ENCODE measurements at regions not wholly inside any gene's neighbourhood (a gene's known extent, or its start where the extent isn't known, plus 50 kb on each side); places are given as distances from the start of the nearest gene placed in this dataset.

GRCh38 chr7:45390180-45390579 lies 184.0 kb upstream of the ADCY1 start (continued):
- TF ChIP-seq TSHZ2 (CRISPR knock-in tag; IDR thresholded peaks at IDR 0.05), result no peak

GRCh38 chr7:45390731-45391130 lies 183.4 kb upstream of the ADCY1 start:
- TF ChIP-seq ZNF8 (CRISPR knock-in tag; IDR thresholded peaks at IDR 0.05) (no peak), ARNTL (CRISPR knock-in tag; IDR thresholded peaks at IDR 0.05; ENCODE audit: borderline replicate concordance, low read depth) (no peak), TSHZ2 (CRISPR knock-in tag; IDR thresholded peaks at IDR 0.05) (no peak), ZNF70 (CRISPR knock-in tag; IDR thresholded peaks at IDR 0.05) (no peak), SNAI2 (CRISPR knock-in tag; IDR thresholded peaks at IDR 0.05) (no peak), GLIS3 (CRISPR knock-in tag; IDR thresholded peaks at IDR 0.05) (no peak), CREB5 (CRISPR knock-in tag; IDR thresholded peaks at IDR 0.05; ENCODE audit: low read depth) (no peak), BACH2 (CRISPR knock-in tag; IDR thresholded peaks at IDR 0.05; ENCODE audit: borderline replicate concordance) (no peak), ESRRG (CRISPR knock-in tag; IDR thresholded peaks at IDR 0.05) (no peak), OSR1 (CRISPR knock-in tag; IDR thresholded peaks at IDR 0.05) (no peak)
- no peak for ATAC-seq

GRCh38 chr7:45391618-45392451 lies 182.3 kb upstream of the ADCY1 start:
- no peak for ATAC-seq
- TF ChIP-seq ESRRG (CRISPR knock-in tag; IDR thresholded peaks at IDR 0.05), result no peak
- TF ChIP-seq CREB5 (CRISPR knock-in tag; IDR thresholded peaks at IDR 0.05; ENCODE audit: low read depth), result no peak
- TF ChIP-seq ZC3H10 (CRISPR knock-in tag; IDR thresholded peaks at IDR 0.05), result no peak

GRCh38 chr7:45394117-45394708 lies 180.0 kb upstream of the ADCY1 start:
- ATAC-seq, result no peak
- TF ChIP-seq TSHZ2 (CRISPR knock-in tag; IDR thresholded peaks at IDR 0.05) (no peak), CSRNP3 (CRISPR knock-in tag; IDR thresholded peaks at IDR 0.05) (no peak), ARNTL (CRISPR knock-in tag; IDR thresholded peaks at IDR 0.05; ENCODE audit: borderline replicate concordance, low read depth) (no peak), POU6F1 (CRISPR knock-in tag; IDR thresholded peaks at IDR 0.05; ENCODE audit: borderline replicate concordance, low read depth) (no peak), OSR1 (CRISPR knock-in tag; IDR thresholded peaks at IDR 0.05) (no peak), TCF4 (CRISPR knock-in tag; IDR thresholded peaks at IDR 0.05; ENCODE audit: borderline replicate concordance) (no peak), RARB (CRISPR knock-in tag; IDR thresholded peaks at IDR 0.05) (no peak), ZNF8 (CRISPR knock-in tag; IDR thresholded peaks at IDR 0.05) (no peak), ESRRG (CRISPR knock-in tag; IDR thresholded peaks at IDR 0.05) (no peak), GLIS3 (CRISPR knock-in tag; IDR thresholded peaks at IDR 0.05) (no peak), ZNF565 (CRISPR knock-in tag; conservative IDR thresholded peaks at IDR 0.05; ENCODE audit: low read depth) (no peak), ZFP30 (CRISPR knock-in tag; IDR thresholded peaks at IDR 0.05) (no peak), ZFP3 (CRISPR knock-in tag; IDR thresholded peaks at IDR 0.05) (no peak), ZC3H10 (CRISPR knock-in tag; IDR thresholded peaks at IDR 0.05) (no peak)

All from SK-N-SH treated with all-trans-retinoic acid at 6 μM for 48 hours (cell line).